Vagina (tissue), 2 donors: ENCODE measurements at regions not wholly inside any gene's neighbourhood (a gene's known extent, or its start where the extent isn't known, plus 50 kb on each side); places are given as distances from the start of the nearest gene placed in this dataset.
"Not testable (repeated sequence)": the region's sequence is repeated elsewhere in the genome, so short reads cannot be mapped to it uniquely, and the experiment has no call there.

ENCODE experiments used
- POLR2A ChIP-seq, 2 donors: fragments of 450-650 bp; IDR thresholded peaks; one replicate each; pipeline ENCODE4 v1.6.1; 2017; ENCODE audit warnings: antibody characterized with exemption in 2 of 2, mild to moderate bottlenecking in 2 of 2, moderate library complexity in 2 of 2
- TF ChIP-seq, protein P1 (sequence below), 3 experiments: fragments of 450-650 bp in 2 of 3; fragments of 200-600 bp in 1 of 3; sonication (generic) in 1 of 3; IDR thresholded peaks; one replicate each; pipeline ENCODE4 v1.5.1; 2017 to 2019; ENCODE audit warnings: antibody characterized with exemption in 3 of 3, mild to moderate bottlenecking in 2 of 3, moderate library complexity in 2 of 3

DNA sequence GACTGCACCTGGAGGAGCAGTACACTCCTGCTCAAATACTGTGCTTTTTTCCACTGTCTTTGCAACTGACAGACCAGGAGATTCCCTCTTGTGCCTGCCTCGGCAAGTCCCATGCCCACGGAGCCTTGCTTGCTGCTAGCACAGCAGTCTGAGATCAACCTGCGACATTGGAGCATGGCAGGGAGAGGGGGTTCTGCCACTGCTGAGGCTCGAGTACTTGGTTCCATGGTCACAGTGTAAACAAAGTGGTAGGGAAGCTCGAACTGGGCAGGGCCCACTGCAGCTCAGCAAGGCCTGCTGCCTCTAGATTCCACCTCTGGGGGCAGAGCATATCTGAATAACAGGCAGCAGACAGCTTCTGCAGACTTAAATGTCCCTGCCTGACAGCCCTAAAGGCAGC, 63.6 kb downstream of the NBPF8 start:
- TF ChIP-seq, protein P1, sequence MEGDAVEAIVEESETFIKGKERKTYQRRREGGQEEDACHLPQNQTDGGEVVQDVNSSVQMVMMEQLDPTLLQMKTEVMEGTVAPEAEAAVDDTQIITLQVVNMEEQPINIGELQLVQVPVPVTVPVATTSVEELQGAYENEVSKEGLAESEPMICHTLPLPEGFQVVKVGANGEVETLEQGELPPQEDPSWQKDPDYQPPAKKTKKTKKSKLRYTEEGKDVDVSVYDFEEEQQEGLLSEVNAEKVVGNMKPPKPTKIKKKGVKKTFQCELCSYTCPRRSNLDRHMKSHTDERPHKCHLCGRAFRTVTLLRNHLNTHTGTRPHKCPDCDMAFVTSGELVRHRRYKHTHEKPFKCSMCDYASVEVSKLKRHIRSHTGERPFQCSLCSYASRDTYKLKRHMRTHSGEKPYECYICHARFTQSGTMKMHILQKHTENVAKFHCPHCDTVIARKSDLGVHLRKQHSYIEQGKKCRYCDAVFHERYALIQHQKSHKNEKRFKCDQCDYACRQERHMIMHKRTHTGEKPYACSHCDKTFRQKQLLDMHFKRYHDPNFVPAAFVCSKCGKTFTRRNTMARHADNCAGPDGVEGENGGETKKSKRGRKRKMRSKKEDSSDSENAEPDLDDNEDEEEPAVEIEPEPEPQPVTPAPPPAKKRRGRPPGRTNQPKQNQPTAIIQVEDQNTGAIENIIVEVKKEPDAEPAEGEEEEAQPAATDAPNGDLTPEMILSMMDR (IDR thresholded peaks at IDR 0.05), result not testable (repeated sequence)
- not testable (repeated sequence) for TF ChIP-seq POLR2A (IDR thresholded peaks at IDR 0.05)
